GM12878 (cell line): ENCODE measurements at regions not wholly inside any gene's neighbourhood (a gene's known extent, or its start where the extent isn't known, plus 50 kb on each side); places are given as distances from the start of the nearest gene placed in this dataset.

Experiments used
- ATAC-seq: fragments of 200-7000 bp; cut with Tn5 transposase; 3 replicates; pipeline ENCODE4 v1.9.1; 2020; ENCODE audit warnings: mild to moderate bottlenecking, moderate library complexity
- BruUV-seq: library from RNA; stranded (reverse); fragments of 400-500 nt; replicated peaks from 2 replicates; lab custom pipeline; 2021; lab: Mats Ljungman, UMichigan
- CTCF ChIA-PET: fragments of 300-600 bp; sonication (Branson Sonifier 250); formaldehyde crosslinking; extraction: SDS; loops from one replicate; lab custom pipeline; 2021; ENCODE audit warnings: inconsistent platforms; lab: Yijun Ruan, JAX
- POLR2A ChIA-PET: fragments of 350-600 bp; formaldehyde crosslinking; extraction: SDS; loops from one replicate; lab custom pipeline; 2021; ENCODE audit warnings: inconsistent platforms; lab: Charles Lee
- RAD21 ChIA-PET: fragments of 300-600 bp; sonication (Branson Sonifier 250); formaldehyde crosslinking; loops from one replicate; lab custom pipeline; 2023; ENCODE audit warnings: antibody characterized with exemption; ENCODE audit not compliant: unreplicated experiment; lab: Charles Lee
- SMC1A ChIA-PET: fragments of 300-600 bp; sonication (Branson Sonifier 250); formaldehyde crosslinking; loops from one replicate; lab custom pipeline; 2023; ENCODE audit not compliant: unreplicated experiment, uncharacterized antibody; lab: Charles Lee
- DNase-seq: peaks from one replicate; pipeline ENCODE4 v3.0.0-alpha.2; 2011; ENCODE audit warnings: low read depth, low spot score
- FAIRE-seq: peaks from 3 replicates; lab custom pipeline; 2011; peaks lifted over from hg19 to GRCh38; lab: Jason Lieb, UNC
- H2AFZ ChIP-seq: 2 replicates; pipeline ENCODE4 v1.6.0; 2011; ENCODE audit warnings: low read depth, low read length, control low read depth; ENCODE audit not compliant: control insufficient read depth
- H3K27ac ChIP-seq: 2 replicates; pipeline ENCODE4 v1.5.1; 2011; ENCODE audit warnings: control low read depth; ENCODE audit not compliant: control insufficient read depth, insufficient read depth
- H3K27me3 ChIP-seq, 2 experiments: replicated peaks in 1 of 2; 2 replicates each; pipeline versions ENCODE4 v1.6.0 to v1.6.1; 2011; ENCODE audit warnings: low read length in 1 of 2; ENCODE audit not compliant: control insufficient read depth in 2 of 2, insufficient read depth in 2 of 2
- H3K36me3 ChIP-seq, 2 experiments: 2 replicates each; pipeline ENCODE4 v1.5.1; 2011; ENCODE audit warnings: low read length in 1 of 2; ENCODE audit not compliant: control insufficient read depth in 2 of 2, insufficient read depth in 2 of 2
- H3K4me1 ChIP-seq: 2 replicates; pipeline ENCODE4 v1.6.1; 2011; ENCODE audit warnings: mild to moderate bottlenecking, low read length, moderate library complexity, mixed read lengths; ENCODE audit not compliant: control insufficient read depth, insufficient read depth
- H3K4me2 ChIP-seq: 2 replicates; pipeline ENCODE4 v1.6.0; 2011; ENCODE audit warnings: control low read depth; ENCODE audit not compliant: control insufficient read depth, insufficient read depth
- H3K4me3 ChIP-seq: fragments of 200-600 bp; sonication (generic); 2 replicates; pipeline ENCODE4 v1.5.1; 2016
- H3K79me2 ChIP-seq: 2 replicates; pipeline ENCODE4 v1.6.0; 2011; ENCODE audit warnings: low read length; ENCODE audit not compliant: control insufficient read depth, insufficient read depth
- H3K9ac ChIP-seq: 2 replicates; pipeline ENCODE4 v1.8.0; 2011; ENCODE audit warnings: low read length, control low read depth, mixed read lengths; ENCODE audit not compliant: control insufficient read depth, insufficient read depth
- H3K9me3 ChIP-seq: replicated peaks from 3 replicates; pipeline ENCODE4 v1.5.1; 2011; ENCODE audit warnings: mild to moderate bottlenecking, low read length; ENCODE audit not compliant: control insufficient read depth, insufficient read depth
- H4K20me1 ChIP-seq: 2 replicates; pipeline ENCODE4 v1.6.0; 2011; ENCODE audit not compliant: control insufficient read depth, insufficient read depth
- ETV6 ChIP-seq, 2 experiments: fragments of 450-650 bp in 1 of 2; IDR thresholded peaks in 1 of 2; conservative IDR thresholded peaks in 1 of 2; 2 replicates each; pipeline ENCODE4 v1.6.1; 2014; ENCODE audit warnings: antibody characterized with exemption in 1 of 2, borderline replicate concordance in 1 of 2, low read depth in 1 of 2, mild to moderate bottlenecking in 1 of 2, moderate library complexity in 1 of 2
- JUND ChIP-seq: IDR thresholded peaks from 2 replicates; pipeline ENCODE4 v1.6.1; 2012; ENCODE audit warnings: low read depth, mild to moderate bottlenecking, low read length, improper control_type of control experiment, moderate library complexity
- MYC ChIP-seq: IDR thresholded peaks from 2 replicates; pipeline ENCODE4 v1.6.1; 2011; ENCODE audit warnings: mild to moderate bottlenecking, low read length, moderate library complexity, inconsistent platforms; ENCODE audit not compliant: insufficient read depth, insufficient replicate concordance, insufficient read length, severe bottlenecking
- WGBS: methylation state at CpG from one replicate; pipeline ENCODE4 v1.1.6; 2016; ENCODE audit warnings: low lambda C conversion rate; ENCODE audit not compliant: insufficient replicate concordance, insufficient coverage; ENCODE audit errors: missing lambda C conversion rate; 5-methylcytosine and 5-hydroxymethylcytosine counted together
- in situ Hi-C: fragments of 300-500 bp; cut with MboI; formaldehyde crosslinking; loops from 9 replicates; pipeline ENCODE4 v1.14.3; 2018; ENCODE audit warnings: mixed read lengths
- intact Hi-C: fragments of 100-400 bp; cut with micrococcal nuclease; formaldehyde crosslinking; loops from one replicate; pipeline ENCODE4 v1.14.2; 2022; ENCODE audit not compliant: unreplicated experiment
- TF ChIP-seq, protein P1 (sequence below): IDR thresholded peaks from 2 replicates; pipeline ENCODE4 v1.6.1; 2011; ENCODE audit warnings: mild to moderate bottlenecking, low read depth, low read length, moderate library complexity; ENCODE audit not compliant: insufficient replicate concordance
- TF ChIP-seq, protein P2 (sequence below): IDR thresholded peaks from 2 replicates; pipeline ENCODE4 v1.6.1; 2012; ENCODE audit warnings: improper control_type of control experiment, low read depth, low read length; ENCODE audit not compliant: insufficient replicate concordance

DNA sequence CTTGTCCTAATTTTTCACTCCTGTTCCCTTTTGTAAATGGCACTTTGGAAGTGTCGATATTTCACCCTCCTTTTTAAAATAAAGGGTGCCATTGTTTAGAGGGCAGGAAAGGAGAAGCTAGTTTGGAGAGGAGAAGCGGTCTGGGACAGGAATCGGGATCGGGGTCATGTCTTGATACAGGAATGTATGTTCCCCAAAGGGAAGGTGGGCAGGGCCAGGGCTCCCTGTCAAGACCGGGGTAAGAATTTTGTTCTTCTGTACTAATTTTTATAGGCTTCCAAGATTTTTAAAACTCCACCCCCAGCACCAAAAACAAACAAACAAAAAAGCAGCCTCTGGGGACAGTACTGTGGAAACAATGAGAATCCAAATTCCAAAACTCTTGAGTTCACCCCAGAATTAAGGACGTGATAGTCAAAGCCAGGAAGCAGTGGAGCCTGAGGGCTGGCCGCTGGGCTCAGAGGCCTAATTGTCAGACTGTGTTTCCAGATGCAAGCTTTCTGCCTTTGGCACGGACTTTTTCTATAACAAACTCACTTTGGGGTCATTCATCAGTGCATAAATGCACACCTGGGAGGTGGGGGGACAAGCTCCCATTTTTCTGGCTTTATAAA is 250.4 kb upstream of the SIX2 start:
- H3K27ac ChIP-seq, result no peak overlapping the region
- no peak overlapping the region for H3K4me2 ChIP-seq
- no peak overlapping the region for H3K4me3 ChIP-seq
- H3K79me2 ChIP-seq, result no peaks in the 10 kb centered on the region
- FAIRE-seq (no peak), DNase-seq (no peak), ATAC-seq (no peak)
- no TSS peak for BruUV-seq
- H4K20me1 ChIP-seq, result no peaks in the 10 kb centered on the region
- H3K27me3 ChIP-seq, result no peaks in the 10 kb centered on the region; a peak in 4 of 4 replicates
- H3K4me1 ChIP-seq, result no peaks in the 10 kb centered on the region
- 26% methylated on average over 8 of the region's 8 CpGs for WGBS
- H2AFZ ChIP-seq, result no peak overlapping the region
- TF ChIP-seq, protein P1, sequence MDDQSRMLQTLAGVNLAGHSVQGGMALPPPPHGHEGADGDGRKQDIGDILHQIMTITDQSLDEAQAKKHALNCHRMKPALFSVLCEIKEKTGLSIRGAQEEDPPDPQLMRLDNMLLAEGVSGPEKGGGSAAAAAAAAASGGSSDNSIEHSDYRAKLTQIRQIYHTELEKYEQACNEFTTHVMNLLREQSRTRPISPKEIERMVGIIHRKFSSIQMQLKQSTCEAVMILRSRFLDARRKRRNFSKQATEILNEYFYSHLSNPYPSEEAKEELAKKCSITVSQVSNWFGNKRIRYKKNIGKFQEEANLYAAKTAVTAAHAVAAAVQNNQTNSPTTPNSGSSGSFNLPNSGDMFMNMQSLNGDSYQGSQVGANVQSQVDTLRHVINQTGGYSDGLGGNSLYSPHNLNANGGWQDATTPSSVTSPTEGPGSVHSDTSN, result no peak
- ChIA-PET CTCF (no interaction called here), SMC1A (interaction anchor here (1.1 kb wide), 1 partner anchor 18 kb away, joined by 3 read pairs; no protein-coding TSS in a partner anchor), RAD21 (no interaction called here), POLR2A (no interaction called here)
- peaks cover 3% of the 10 kb centered on the region; the same call in 2 of the 3 replicates for H3K9me3 ChIP-seq
- H3K36me3 ChIP-seq, result no peaks in the 10 kb centered on the region
- in situ Hi-C loops, result no loop called here
- H3K9ac ChIP-seq, result no peak overlapping the region
- intact Hi-C loops, result no loop called here

DNA sequence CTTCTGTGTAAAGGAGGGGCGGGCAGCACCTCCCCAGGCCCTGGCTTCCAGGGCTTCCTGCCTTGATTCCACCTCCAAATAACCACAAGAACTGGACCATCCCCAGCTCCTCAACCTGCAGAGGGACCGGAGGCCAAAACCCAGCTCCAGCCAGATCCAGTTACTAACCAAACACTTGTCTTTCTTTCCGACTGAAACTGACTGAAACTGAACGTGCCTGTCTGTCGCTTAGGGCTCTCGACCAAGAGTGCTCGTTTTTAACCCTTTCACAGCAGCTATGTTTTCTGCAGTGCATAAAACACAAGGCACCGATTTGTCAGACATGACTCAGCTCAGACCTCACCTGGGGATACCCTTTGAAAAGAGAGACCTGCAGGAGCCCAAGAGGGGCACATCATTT is 249.9 kb upstream of the SIX2 start:
- H3K27me3 ChIP-seq, result no peaks in the 10 kb centered on the region; a peak in 4 of 4 replicates
- no peak overlapping the region for H3K4me2 ChIP-seq
- no peaks in the 10 kb centered on the region; the same call in 2 of the 3 replicates for H3K9me3 ChIP-seq
- no peak for ATAC-seq
- no peaks in the 10 kb centered on the region for H3K4me1 ChIP-seq
- H3K9ac ChIP-seq, result no peak overlapping the region
- in situ Hi-C loops, result no loop called here
- FAIRE-seq, result no peak
- H4K20me1 ChIP-seq, result no peaks in the 10 kb centered on the region
- 31% methylated on average over 8 of the region's 8 CpGs for WGBS
- ChIA-PET SMC1A (interaction anchor here (1.1 kb wide), 1 partner anchor 17 kb away, joined by 3 read pairs; no protein-coding TSS in a partner anchor), CTCF (no interaction called here), POLR2A (no interaction called here), RAD21 (no interaction called here)
- no peak overlapping the region for H3K4me3 ChIP-seq
- no TSS peak for BruUV-seq
- H3K36me3 ChIP-seq, result no peaks in the 10 kb centered on the region
- TF ChIP-seq MYC (no peak), ETV6 (conservative IDR thresholded peaks at IDR 0.05 in 1 of 2, IDR thresholded peaks at IDR 0.05 in 1 of 2; ENCODE audit: borderline replicate concordance in 1 of 2, low read depth in 1 of 2) (no peak), JUND (no peak)
- TF ChIP-seq, protein P2, sequence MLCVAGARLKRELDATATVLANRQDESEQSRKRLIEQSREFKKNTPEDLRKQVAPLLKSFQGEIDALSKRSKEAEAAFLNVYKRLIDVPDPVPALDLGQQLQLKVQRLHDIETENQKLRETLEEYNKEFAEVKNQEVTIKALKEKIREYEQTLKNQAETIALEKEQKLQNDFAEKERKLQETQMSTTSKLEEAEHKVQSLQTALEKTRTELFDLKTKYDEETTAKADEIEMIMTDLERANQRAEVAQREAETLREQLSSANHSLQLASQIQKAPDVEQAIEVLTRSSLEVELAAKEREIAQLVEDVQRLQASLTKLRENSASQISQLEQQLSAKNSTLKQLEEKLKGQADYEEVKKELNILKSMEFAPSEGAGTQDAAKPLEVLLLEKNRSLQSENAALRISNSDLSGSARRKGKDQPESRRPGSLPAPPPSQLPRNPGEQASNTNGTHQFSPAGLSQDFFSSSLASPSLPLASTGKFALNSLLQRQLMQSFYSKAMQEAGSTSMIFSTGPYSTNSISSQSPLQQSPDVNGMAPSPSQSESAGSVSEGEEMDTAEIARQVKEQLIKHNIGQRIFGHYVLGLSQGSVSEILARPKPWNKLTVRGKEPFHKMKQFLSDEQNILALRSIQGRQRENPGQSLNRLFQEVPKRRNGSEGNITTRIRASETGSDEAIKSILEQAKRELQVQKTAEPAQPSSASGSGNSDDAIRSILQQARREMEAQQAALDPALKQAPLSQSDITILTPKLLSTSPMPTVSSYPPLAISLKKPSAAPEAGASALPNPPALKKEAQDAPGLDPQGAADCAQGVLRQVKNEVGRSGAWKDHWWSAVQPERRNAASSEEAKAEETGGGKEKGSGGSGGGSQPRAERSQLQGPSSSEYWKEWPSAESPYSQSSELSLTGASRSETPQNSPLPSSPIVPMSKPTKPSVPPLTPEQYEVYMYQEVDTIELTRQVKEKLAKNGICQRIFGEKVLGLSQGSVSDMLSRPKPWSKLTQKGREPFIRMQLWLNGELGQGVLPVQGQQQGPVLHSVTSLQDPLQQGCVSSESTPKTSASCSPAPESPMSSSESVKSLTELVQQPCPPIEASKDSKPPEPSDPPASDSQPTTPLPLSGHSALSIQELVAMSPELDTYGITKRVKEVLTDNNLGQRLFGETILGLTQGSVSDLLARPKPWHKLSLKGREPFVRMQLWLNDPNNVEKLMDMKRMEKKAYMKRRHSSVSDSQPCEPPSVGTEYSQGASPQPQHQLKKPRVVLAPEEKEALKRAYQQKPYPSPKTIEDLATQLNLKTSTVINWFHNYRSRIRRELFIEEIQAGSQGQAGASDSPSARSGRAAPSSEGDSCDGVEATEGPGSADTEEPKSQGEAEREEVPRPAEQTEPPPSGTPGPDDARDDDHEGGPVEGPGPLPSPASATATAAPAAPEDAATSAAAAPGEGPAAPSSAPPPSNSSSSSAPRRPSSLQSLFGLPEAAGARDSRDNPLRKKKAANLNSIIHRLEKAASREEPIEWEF, result no peak
- no peak for DNase-seq
- H3K79me2 ChIP-seq, result no peaks in the 10 kb centered on the region
- intact Hi-C loops, result no loop called here
- H3K27ac ChIP-seq, result no peak overlapping the region
- H2AFZ ChIP-seq, result no peak overlapping the region
